GM10248 (cell line): ENCODE measurements at regions not wholly inside any gene's neighbourhood (a gene's known extent, or its start where the extent isn't known, plus 50 kb on each side); places are given as distances from the start of the nearest gene placed in this dataset.

Experiments
- CTCF ChIA-PET: fragments of 300-600 bp; sonication (Branson Sonifier 250); formaldehyde crosslinking; extraction: SDS; loops from one replicate; lab custom pipeline; 2021; ENCODE audit warnings: antibody characterized with exemption; lab: Yijun Ruan, JAX
- POLR2A ChIA-PET: fragments of 350-650 bp; sonication (Branson Sonifier 250); formaldehyde crosslinking; extraction: SDS; loops from one replicate; lab custom pipeline; 2020; ENCODE audit warnings: antibody characterized with exemption; lab: Yijun Ruan, JAX
- DNase-seq: peaks from one replicate; pipeline ENCODE4 v3.0.0; 2012; ENCODE audit errors: extremely low spot score
- TF ChIP-seq, protein P1 (sequence below): IDR thresholded peaks from 2 replicates; pipeline ENCODE4 v1.5.1; 2012; ENCODE audit warnings: mild to moderate bottlenecking, low read depth; ENCODE audit errors: extremely low read depth, missing control alignments, control extremely low read depth

- ChIA-PET CTCF (interaction anchor here (1.0 kb wide), 1 partner anchor 172 kb away, joined by 3 read pairs; no protein-coding TSS in a partner anchor), POLR2A (no interaction called here)
- TF ChIP-seq, protein P1, sequence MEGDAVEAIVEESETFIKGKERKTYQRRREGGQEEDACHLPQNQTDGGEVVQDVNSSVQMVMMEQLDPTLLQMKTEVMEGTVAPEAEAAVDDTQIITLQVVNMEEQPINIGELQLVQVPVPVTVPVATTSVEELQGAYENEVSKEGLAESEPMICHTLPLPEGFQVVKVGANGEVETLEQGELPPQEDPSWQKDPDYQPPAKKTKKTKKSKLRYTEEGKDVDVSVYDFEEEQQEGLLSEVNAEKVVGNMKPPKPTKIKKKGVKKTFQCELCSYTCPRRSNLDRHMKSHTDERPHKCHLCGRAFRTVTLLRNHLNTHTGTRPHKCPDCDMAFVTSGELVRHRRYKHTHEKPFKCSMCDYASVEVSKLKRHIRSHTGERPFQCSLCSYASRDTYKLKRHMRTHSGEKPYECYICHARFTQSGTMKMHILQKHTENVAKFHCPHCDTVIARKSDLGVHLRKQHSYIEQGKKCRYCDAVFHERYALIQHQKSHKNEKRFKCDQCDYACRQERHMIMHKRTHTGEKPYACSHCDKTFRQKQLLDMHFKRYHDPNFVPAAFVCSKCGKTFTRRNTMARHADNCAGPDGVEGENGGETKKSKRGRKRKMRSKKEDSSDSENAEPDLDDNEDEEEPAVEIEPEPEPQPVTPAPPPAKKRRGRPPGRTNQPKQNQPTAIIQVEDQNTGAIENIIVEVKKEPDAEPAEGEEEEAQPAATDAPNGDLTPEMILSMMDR = no peak
- no peak for DNase-seq
Measured at GRCh38 chr11:127986073-127986472, 601.3 kb downstream of the ETS1 start.

GRCh38 chr11:127972816-127973215 is 614.5 kb downstream of the ETS1 start:
- ChIA-PET POLR2A (no interaction called here), CTCF (no interaction called here)
- TF ChIP-seq, protein P1 = no peak

DNA sequence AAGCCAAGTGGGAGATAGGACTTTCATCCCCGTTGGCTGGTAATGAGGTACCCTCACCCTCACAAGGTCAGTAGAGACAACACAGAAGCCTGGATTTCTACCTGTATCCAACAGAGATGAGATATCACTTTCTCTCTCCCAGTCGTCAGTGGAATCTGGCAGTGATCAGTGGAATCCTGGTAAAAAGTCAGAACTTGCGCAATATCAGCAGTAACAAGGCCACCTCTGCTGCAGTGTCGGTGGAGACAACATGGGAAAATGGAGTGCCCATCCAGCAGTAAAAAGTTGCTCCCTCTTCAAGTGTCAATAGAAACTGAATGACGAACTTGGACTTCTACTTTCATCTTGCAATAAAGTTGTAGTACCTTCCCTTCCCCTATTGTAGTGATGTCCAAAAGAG is 615.9 kb downstream of the ETS1 start:
- ChIA-PET POLR2A (no interaction called here), CTCF (interaction anchor here (1.1 kb wide), 1 partner anchor 860 kb away, joined by 3 read pairs; no protein-coding TSS in a partner anchor)
- DNase-seq = no peak
- TF ChIP-seq, protein P1 = no peak

More at GRCh38 chr11:127972816-127973215, 614.5 kb downstream of the ETS1 start:
- DNase-seq = no peak

DNA sequence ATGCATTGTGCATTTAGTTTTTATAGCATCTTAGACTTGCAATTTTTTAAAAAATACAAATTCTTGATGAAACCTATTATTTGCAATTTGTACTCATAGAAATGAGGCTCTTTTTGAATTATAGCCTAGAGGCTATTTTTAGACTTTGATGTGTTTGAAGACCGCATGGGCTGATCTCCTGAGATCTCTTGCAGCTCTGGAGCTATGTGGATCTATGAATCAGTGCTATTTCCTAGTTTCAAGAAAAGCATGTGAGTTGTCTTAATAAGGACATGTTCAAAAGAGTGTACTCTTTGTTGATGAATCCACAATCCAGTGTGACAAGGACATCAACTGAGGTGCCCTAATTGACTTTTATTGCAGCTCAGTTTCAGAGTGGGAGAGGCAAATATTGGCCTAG is 620.5 kb downstream of the ETS1 start:
- no peak for DNase-seq
- CTCF ChIA-PET = interaction anchor here (1.1 kb wide), 1 partner anchor 23 kb away, joined by 3 read pairs; no protein-coding TSS in a partner anchor
- TF ChIP-seq, protein P1 = no peak
- POLR2A ChIA-PET = no interaction called here

GRCh38 chr11:127965939-127966668 is 621.3 kb downstream of the ETS1 start:
- TF ChIP-seq, protein P1 = no peak
- ChIA-PET CTCF (no interaction called here), POLR2A (no interaction called here)
- no peak for DNase-seq

DNA sequence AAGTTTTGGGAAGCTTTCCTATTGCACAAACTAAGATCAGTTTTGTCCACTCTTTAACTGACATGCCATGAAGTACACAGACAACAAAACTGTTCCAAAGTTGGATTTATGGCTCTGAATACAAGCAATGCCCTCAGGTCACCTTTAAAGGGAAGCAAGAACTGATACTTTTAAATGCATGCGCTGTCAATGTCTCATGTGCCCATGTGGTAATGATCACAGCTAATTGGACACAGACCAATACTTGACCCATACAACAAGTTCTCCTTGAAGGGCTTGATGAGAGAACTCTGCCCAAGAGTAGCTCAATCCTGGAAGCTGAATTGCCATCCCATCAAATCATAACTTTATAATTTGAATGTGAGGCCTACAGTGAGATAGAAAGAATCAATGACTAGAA is 624.9 kb downstream of the ETS1 start:
- DNase-seq = no peak
- POLR2A ChIA-PET = no interaction called here
- TF ChIP-seq, protein P1 = no peak
- CTCF ChIA-PET = no interaction called here
